DMS 273 (cell line): ENCODE measurements at regions not wholly inside any gene's neighbourhood (a gene's known extent, or its start where the extent isn't known, plus 50 kb on each side); places are given as distances from the start of the nearest gene placed in this dataset.
A peak's percentile ranks its signal among the peaks of the same experiment; 100 is the strongest.
"Not testable (repeated sequence)": the region's sequence is repeated elsewhere in the genome, so short reads cannot be mapped to it uniquely, and the experiment has no call there.

ENCODE experiments used
- DNase-seq: peaks from one replicate; lab custom pipeline; 2025; ENCODE audit not compliant: unreplicated experiment; lab: John Stamatoyannopoulos, UW

- no peak for DNase-seq
Observed at GRCh38 chr17:54177606-54178308, 355.0 kb downstream of the KIF2B start.

- peak; percentile 95 for DNase-seq
Observed at GRCh38 chr17:54180950-54181349, 358.2 kb downstream of the KIF2B start.

GRCh38 chr17:54191261-54191660, 368.5 kb downstream of the KIF2B start:
- peak; percentile 56 for DNase-seq

- peak; percentile 50 for DNase-seq
Observed at GRCh38 chr17:54194268-54194667, 371.5 kb downstream of the KIF2B start.

- no peak for DNase-seq
Observed at GRCh38 chr17:54196751-54197150, 374.0 kb downstream of the KIF2B start.

- not testable (repeated sequence) for DNase-seq
Observed at GRCh38 chr17:54201380-54201779, 378.7 kb downstream of the KIF2B start.

GRCh38 chr17:54220829-54221228, 398.1 kb downstream of the KIF2B start:
- DNase-seq: no peak

GRCh38 chr17:54221499-54221898, 398.8 kb downstream of the KIF2B start:
- DNase-seq: no peak

- peak; percentile 79 for DNase-seq
Observed at GRCh38 chr17:54235571-54235970, 412.8 kb downstream of the KIF2B start.

GRCh38 chr17:54237911-54238515, 415.3 kb downstream of the KIF2B start:
- DNase-seq: no peak

- DNase-seq: no peak
Observed at GRCh38 chr17:54239291-54239690, 416.6 kb downstream of the KIF2B start.

- no peak for DNase-seq
Observed at GRCh38 chr17:54255696-54256095, 433.0 kb downstream of the KIF2B start.

GRCh38 chr17:54256401-54256929, 433.7 kb downstream of the KIF2B start:
- DNase-seq: no peak

- DNase-seq: no peak
Observed at GRCh38 chr17:54257440-54257839, 434.7 kb downstream of the KIF2B start.

- peak; percentile 52 for DNase-seq
Observed at GRCh38 chr17:54259476-54259875, 436.7 kb downstream of the KIF2B start.

- DNase-seq: peak; percentile 36
Observed at GRCh38 chr17:54261465-54261864, 438.7 kb downstream of the KIF2B start.

GRCh38 chr17:54269881-54270280, 447.2 kb downstream of the KIF2B start:
- DNase-seq: no peak

- no peak for DNase-seq
Observed at GRCh38 chr17:54270499-54270898, 447.8 kb downstream of the KIF2B start.

- no peak for DNase-seq
Observed at GRCh38 chr17:54277868-54278267, 455.1 kb downstream of the KIF2B start.

- DNase-seq: no peak
Observed at GRCh38 chr17:54280741-54281140, 458.0 kb downstream of the KIF2B start.

- DNase-seq: no peak
Observed at GRCh38 chr17:54282886-54283285, 460.2 kb downstream of the KIF2B start.

- DNase-seq: no peak
Observed at GRCh38 chr17:54307351-54307750, 484.6 kb downstream of the KIF2B start.

GRCh38 chr17:54324813-54325212, 502.1 kb downstream of the KIF2B start:
- no peak for DNase-seq
